Cardiac fibroblast (primary cell): ENCODE measurements at regions not wholly inside any gene's neighbourhood (a gene's known extent, or its start where the extent isn't known, plus 50 kb on each side); places are given as distances from the start of the nearest gene placed in this dataset.
A peak's percentile ranks its signal among the peaks of the same experiment; 100 is the strongest.
"Not testable (repeated sequence)": the region's sequence is repeated elsewhere in the genome, so short reads cannot be mapped to it uniquely, and the experiment has no call there.

ENCODE experiments used
- DNase-seq, 2 donors: peaks; one replicate each; pipeline versions ENCODE4 v3.0.0 to v3.0.0-alpha.2; 2010; ENCODE audit warnings: low read depth in 2 of 2
- H3K4me3 ChIP-seq, 2 donors: replicated peaks in 1 of 2; 1 replicate in 1 of 2; 2 replicates in 1 of 2; pipeline ENCODE4 v1.5.1; 2011; ENCODE audit warnings: low read depth in 2 of 2, low read length in 2 of 2, mild to moderate bottlenecking in 2 of 2, moderate library complexity in 1 of 2
- CTCF ChIP-seq: IDR thresholded peaks from one replicate; pipeline ENCODE4 v1.5.1; 2011; ENCODE audit warnings: low read depth, mild to moderate bottlenecking, low read length, inconsistent platforms

- no peak for DNase-seq
- H3K4me3 ChIP-seq, result no peak overlapping the region
- TF ChIP-seq CTCF, result no peak
Measured at GRCh38 chr20:48141660-48142515, 356.6 kb upstream of the SULF2 start.

DNA sequence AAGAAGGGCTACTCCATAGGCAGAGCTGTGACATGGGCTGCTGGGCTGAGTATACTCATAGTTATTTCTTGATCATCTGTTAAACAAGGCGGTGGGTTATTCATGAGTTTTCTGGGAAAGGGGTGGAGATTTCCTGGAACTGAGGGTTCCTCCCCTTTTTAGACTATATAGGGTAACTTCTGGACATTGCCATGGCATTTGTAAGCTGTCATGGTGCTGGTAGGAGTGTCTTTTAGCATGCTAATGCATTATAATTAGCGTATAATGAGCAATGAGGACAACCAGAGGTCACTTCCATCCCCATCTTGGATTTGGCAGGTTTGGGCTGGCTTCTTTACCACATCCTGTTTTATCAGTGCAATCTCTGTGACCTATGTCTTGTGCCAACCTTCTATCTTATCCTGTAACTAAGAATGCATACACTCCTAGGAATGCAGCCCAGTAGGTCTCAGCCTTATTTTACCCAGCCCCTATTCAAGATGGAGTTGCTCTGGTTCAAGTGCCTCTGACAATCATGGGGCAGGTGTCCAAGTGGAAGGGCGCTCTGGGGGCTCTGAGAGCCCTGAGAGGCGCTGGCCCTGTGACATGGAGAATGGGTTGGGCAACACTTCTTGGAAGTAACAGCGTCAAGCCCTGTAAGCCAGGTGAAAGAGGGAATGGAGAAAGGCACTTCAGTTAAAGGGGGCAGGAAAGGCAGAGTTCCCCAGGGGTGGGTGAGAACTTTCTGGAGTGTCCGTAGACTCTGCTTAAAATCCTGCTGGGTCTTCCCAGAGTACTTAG, 354.2 kb upstream of the SULF2 start:
- no peak for TF ChIP-seq CTCF
- H3K4me3 ChIP-seq, result no peak overlapping the region
- peak in 1 of 2 donors; percentile 91 for DNase-seq

GRCh38 chr20:48132834-48133233, 347.6 kb upstream of the SULF2 start:
- DNase-seq, result no peak
- no peak for TF ChIP-seq CTCF
- H3K4me3 ChIP-seq, result no peak overlapping the region

DNA sequence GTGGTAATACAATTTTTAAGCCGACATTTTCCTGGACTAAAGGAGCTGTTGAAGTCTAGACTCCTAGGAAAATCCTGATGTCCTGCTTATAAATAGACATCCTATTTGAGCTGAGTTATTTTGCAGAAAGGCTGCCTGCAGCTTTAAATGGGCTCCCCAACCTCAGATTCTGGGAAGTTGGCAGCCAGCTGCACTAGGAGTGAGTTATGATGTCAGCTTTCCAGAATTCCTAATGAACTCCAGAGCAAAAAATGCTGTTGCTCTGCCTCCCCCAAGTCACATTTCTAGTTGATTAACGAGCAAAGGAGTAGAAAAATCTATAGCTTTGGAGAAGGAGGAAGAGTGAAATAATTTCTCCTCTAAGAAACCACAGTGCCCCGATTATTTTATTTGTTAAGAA, 346.3 kb upstream of the SULF2 start:
- peak in 1 of 2 donors; percentile 84 for DNase-seq
- no peak overlapping the region for H3K4me3 ChIP-seq
- TF ChIP-seq CTCF, result no peak

DNA sequence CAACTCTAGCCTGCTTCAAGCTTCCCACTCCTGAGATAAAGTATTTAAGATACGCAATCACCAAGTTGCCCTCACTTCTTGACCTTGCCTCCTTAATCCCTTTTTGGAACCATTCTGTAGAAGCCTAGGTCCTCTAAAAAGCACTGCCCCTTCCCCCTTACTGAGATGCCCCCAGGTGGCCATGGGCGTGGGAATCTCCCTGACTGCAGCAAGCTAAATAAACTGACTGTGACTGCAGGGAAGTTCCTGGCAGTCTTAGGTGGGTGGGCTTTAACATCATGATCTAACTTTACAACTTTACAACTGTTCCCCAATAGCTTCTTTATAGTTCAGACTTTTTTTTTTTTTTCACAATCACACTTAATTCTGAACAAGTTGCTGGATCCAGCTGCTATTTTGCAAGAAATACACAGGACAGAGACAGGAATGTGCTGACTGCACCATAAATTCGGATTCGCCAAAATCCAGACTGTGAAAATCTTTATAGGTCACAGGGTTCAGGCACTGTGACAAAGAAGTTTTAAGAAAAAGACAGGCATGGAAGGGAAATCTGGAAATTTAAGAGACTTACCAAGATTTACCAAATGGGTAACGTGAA, 344.2 kb upstream of the SULF2 start:
- H3K4me3 ChIP-seq, result no peak overlapping the region
- no peak for TF ChIP-seq CTCF
- peak in 1 of 2 donors; percentile 76 for DNase-seq

- TF ChIP-seq CTCF, result no peak
- DNase-seq, result peak in 1 of 2 donors; percentile 41
Measured at GRCh38 chr20:48128436-48128835, 343.2 kb upstream of the SULF2 start.

GRCh38 chr20:48127964-48128363, 342.7 kb upstream of the SULF2 start:
- DNase-seq, result peak in 1 of 2 donors; percentile 77
- H3K4me3 ChIP-seq, result not testable (repeated sequence)

More at GRCh38 chr20:48128436-48128835, 343.2 kb upstream of the SULF2 start:
- H3K4me3 ChIP-seq, result no peak overlapping the region

- DNase-seq, H3K4me3 ChIP-seq: not testable (repeated sequence)
Measured at GRCh38 chr20:48127133-48127532, 341.9 kb upstream of the SULF2 start.
